ENCODE measurements at regions not wholly inside any gene's neighbourhood (a gene's known extent, or its start where the extent isn't known, plus 50 kb on each side); places are given as distances from the start of the nearest gene placed in this dataset.

DNA sequence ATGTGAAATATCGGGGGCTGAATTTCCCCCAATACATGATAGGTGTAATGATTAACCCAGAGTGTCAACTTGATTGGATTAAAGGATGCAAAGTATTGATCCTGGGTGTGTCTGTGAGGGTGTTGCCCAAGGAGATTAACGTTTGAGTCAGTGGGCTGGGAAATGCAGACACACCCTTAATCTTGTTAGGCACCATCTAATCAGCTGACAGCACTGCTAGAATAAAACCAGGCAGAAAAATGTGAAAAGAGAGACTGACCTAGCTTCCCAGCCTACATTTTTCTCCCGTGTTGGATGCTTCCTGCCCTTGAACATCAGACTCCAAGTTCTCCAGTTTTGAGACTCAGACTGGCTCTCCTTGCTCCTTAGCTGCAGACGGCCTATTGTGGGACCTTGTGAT, 247.8 kb downstream of the OTOL1 start:
- Histone ChIP-seq H3K9me3 (replicated peaks; ENCODE audit: control insufficient read depth, insufficient read depth, low read depth, low read length) (no peaks in the 10 kb centered on the region), H3K4me2 (ENCODE audit: insufficient read depth, low read length) (no peak overlapping the region), H2AFZ (ENCODE audit: low read depth, low read length) (no peak overlapping the region), H3K4me3 (no peak overlapping the region), H3K27me3 (ENCODE audit: control insufficient read depth in 2 of 2, insufficient read depth in 2 of 2, low read length in 2 of 2) (no peaks in the 10 kb centered on the region), H3K79me2 (ENCODE audit: control insufficient read depth, insufficient read depth, low read length) (no peaks in the 10 kb centered on the region), H3K27ac (ENCODE audit: extremely low read depth, low read depth, low read length) (no peak overlapping the region), H3K4me1 (replicated peaks in 1 of 2; ENCODE audit: control insufficient read depth in 2 of 2, insufficient read depth in 2 of 2, low read length in 2 of 2) (no peaks in the 10 kb centered on the region), H4K20me1 (replicated peaks; ENCODE audit: control insufficient read depth, insufficient read depth, low read length) (no peaks in the 10 kb centered on the region), H3K9me1 (ENCODE audit: control insufficient read depth, insufficient read depth, low read length) (no peaks in the 10 kb centered on the region), H3K9ac (ENCODE audit: insufficient read depth in 1 of 2, low read depth in 2 of 2, low read length in 2 of 2) (no peak overlapping the region), H3K36me3 (ENCODE audit: control insufficient read depth, insufficient read depth, low read length) (no peaks in the 10 kb centered on the region)
- POLR2A ChIA-PET = no interaction called here
- 0% methylated on average over 4 of the region's 4 CpGs for WGBS (ENCODE audit: insufficient coverage, low coverage, missing lambda C conversion rate)
- TF ChIP-seq ZNF239 (CRISPR knock-in tag; IDR thresholded peaks at IDR 0.05) (no peak), ZNF586 (CRISPR knock-in tag; conservative IDR thresholded peaks at IDR 0.05) (no peak), FIP1L1 (IDR thresholded peaks at IDR 0.05; ENCODE audit: low read depth, low read length, poor library complexity, severe bottlenecking) (no peak)
- TF ChIP-seq, protein P1, sequence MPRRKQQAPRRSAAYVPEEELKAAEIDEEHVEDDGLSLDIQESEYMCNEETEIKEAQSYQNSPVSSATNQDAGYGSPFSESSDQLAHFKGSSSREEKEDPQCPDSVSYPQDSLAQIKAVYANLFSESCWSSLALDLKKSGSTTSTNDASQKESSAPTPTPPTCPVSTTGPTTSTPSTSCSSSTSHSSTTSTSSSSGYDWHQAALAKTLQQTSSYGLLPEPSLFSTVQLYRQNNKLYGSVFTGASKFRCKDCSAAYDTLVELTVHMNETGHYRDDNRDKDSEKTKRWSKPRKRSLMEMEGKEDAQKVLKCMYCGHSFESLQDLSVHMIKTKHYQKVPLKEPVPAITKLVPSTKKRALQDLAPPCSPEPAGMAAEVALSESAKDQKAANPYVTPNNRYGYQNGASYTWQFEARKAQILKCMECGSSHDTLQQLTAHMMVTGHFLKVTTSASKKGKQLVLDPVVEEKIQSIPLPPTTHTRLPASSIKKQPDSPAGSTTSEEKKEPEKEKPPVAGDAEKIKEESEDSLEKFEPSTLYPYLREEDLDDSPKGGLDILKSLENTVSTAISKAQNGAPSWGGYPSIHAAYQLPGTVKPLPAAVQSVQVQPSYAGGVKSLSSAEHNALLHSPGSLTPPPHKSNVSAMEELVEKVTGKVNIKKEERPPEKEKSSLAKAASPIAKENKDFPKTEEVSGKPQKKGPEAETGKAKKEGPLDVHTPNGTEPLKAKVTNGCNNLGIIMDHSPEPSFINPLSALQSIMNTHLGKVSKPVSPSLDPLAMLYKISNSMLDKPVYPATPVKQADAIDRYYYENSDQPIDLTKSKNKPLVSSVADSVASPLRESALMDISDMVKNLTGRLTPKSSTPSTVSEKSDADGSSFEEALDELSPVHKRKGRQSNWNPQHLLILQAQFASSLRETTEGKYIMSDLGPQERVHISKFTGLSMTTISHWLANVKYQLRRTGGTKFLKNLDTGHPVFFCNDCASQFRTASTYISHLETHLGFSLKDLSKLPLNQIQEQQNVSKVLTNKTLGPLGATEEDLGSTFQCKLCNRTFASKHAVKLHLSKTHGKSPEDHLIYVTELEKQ (CRISPR knock-in tag; IDR thresholded peaks at IDR 0.05) = no peak
- in situ Hi-C loops (cut with MboI) = no loop called here
- no peak for ATAC-seq
- CTCF ChIA-PET (ENCODE audit: low intra/inter-chr PET ratio) = no interaction called here
- FAIRE-seq = no peak
- no peak for DNase-seq (ENCODE audit: extremely low read depth in 1 of 4, low spot score in 3 of 4)
- intact Hi-C loops (cut with micrococcal nuclease) = no loop called here
- no TSS peak for BruUV-seq (replicated peaks)
